ENCODE measurements at regions not wholly inside any gene's neighbourhood (a gene's known extent, or its start where the extent isn't known, plus 50 kb on each side); places are given as distances from the start of the nearest gene placed in this dataset.
A peak's percentile ranks its signal among the peaks of the same experiment; 100 is the strongest.

DNA sequence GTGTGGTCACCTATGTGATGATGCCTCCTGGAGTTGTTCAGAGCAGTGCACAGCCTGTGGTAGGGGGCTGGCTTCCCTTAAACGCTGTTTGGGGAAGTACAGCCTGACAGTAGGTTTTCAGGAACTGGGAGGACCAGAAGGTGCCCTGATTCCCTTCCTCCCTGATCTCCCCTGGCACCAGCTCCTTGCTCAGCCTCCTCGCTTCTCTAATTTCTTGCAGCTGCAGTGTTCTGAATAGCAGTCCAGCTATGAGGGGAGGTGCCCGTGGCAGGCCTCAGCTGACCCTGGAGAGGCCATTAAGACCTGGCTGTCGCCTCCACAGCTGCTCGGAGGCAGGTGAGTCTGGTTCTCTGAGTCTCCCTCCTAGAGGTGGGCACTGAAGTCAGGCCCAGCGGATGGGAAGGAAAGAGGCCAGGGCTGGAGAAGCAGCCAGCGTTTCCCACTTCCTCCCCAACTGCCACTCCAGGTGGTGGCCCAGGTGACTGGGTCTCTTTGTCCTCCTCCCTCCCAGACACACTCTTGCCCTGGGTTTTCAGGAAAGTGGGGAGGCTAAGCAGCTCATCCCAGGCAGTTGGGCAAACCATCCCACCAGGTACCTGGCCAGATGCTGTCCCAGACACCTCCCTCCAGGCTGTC, 52.0 kb upstream of the RPL11 start:
- Histone ChIP-seq H3K9me3 (ENCODE audit: control insufficient read depth in 1 of 2, low read length in 2 of 2) (no peaks in the 10 kb centered on the region), H3K4me1 (ENCODE audit: control insufficient read depth in 1 of 2, insufficient read depth in 2 of 2, low read length in 2 of 2) (peaks cover 0 to 2% of the 10 kb centered on the region in 2 donors), H3K27me3 (ENCODE audit: low read depth, low read length) (no peaks in the 10 kb centered on the region), H3K4me3 (ENCODE audit: low read depth in 1 of 2, low read length in 2 of 2) (no peak overlapping the region), H3K27ac (ENCODE audit: low read length) (no peak overlapping the region), H3K36me3 (ENCODE audit: control insufficient read depth in 1 of 2, insufficient read depth in 2 of 2, low read length in 2 of 2) (no peaks in the 10 kb centered on the region)

DNA sequence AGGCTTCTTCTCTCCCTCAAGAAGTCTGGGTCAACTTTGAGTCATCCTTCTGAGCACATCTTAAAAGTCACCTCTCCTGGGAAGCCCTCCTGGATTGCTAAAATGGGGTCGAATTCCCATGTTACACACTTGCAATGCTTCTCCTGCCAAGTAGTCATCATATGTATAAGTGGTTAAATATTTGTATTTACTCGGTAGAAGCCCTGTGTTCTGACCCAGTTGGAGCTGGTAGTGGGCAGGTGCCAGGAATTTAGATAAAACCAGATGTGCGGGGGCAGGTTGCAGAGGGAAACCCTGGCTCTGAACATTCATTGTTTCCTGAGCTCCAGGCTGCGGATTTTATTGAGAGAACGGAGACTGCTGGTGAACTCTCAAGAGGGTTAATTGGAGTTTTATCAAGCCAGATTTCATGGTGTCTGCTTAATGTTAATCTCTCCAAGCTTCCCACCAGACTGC, 52.8 kb upstream of the RPL11 start:
- Histone ChIP-seq H3K9me3 (ENCODE audit: control insufficient read depth in 1 of 2, low read length in 2 of 2) (no peaks in the 10 kb centered on the region), H3K4me1 (ENCODE audit: control insufficient read depth in 1 of 2, insufficient read depth in 2 of 2, low read length in 2 of 2) (peaks cover 0 to 3% of the 10 kb centered on the region in 2 donors), H3K27me3 (ENCODE audit: low read depth, low read length) (no peaks in the 10 kb centered on the region), H3K36me3 (ENCODE audit: control insufficient read depth in 1 of 2, insufficient read depth in 2 of 2, low read length in 2 of 2) (no peaks in the 10 kb centered on the region), H3K4me3 (ENCODE audit: low read depth in 1 of 2, low read length in 2 of 2) (no peak overlapping the region), H3K27ac (ENCODE audit: low read length) (no peak overlapping the region)

GRCh38 chr1:23638188-23638619, 53.4 kb upstream of the RPL11 start:
- Histone ChIP-seq H3K9me3 (ENCODE audit: control insufficient read depth in 1 of 2, low read length in 2 of 2) (no peaks in the 10 kb centered on the region), H3K27me3 (ENCODE audit: low read depth, low read length) (no peaks in the 10 kb centered on the region), H3K27ac (ENCODE audit: low read length) (no peak overlapping the region), H3K4me3 (ENCODE audit: low read depth in 1 of 2, low read length in 2 of 2) (no peak overlapping the region), H3K36me3 (ENCODE audit: control insufficient read depth in 1 of 2, insufficient read depth in 2 of 2, low read length in 2 of 2) (no peaks in the 10 kb centered on the region), H3K4me1 (ENCODE audit: control insufficient read depth in 1 of 2, insufficient read depth in 2 of 2, low read length in 2 of 2) (peaks cover 0 to 3% of the 10 kb centered on the region in 2 donors)

DNA sequence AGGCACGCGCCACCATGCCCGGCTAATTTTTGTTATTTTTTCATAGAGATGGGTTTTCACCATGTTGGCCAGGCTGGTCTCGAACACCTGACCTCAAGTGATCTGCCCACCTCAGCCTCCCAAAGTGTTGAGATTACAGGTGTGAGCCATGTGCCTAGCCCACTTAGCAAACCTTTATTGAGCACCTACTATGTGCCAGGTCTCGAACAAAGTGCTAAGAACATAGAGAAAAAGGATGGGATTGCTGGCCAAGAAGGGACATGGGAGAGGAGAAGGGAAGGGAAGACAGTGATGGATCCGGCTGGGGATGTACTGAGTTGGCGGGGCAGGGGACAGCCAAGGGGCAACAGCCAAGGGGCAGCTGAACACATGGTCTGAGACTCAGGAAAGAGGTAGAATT, 55.6 kb upstream of the RPL11 start:
- no peak overlapping the region for H3K27ac ChIP-seq (ENCODE audit: low read length)
- H3K36me3 ChIP-seq (ENCODE audit: control insufficient read depth in 1 of 2, insufficient read depth in 2 of 2, low read length in 2 of 2), result no peaks in the 10 kb centered on the region
- H3K9me3 ChIP-seq (ENCODE audit: control insufficient read depth in 1 of 2, low read length in 2 of 2), result no peaks in the 10 kb centered on the region
- peaks cover 0 to 3% of the 10 kb centered on the region in 2 donors for H3K4me1 ChIP-seq (ENCODE audit: control insufficient read depth in 1 of 2, insufficient read depth in 2 of 2, low read length in 2 of 2)
- no peak overlapping the region for H3K4me3 ChIP-seq (ENCODE audit: low read depth in 1 of 2, low read length in 2 of 2)
- H3K27me3 ChIP-seq (ENCODE audit: low read depth, low read length), result no peaks in the 10 kb centered on the region

GRCh38 chr1:23634840-23635651, 56.6 kb upstream of the RPL11 start:
- Histone ChIP-seq H3K4me1 (ENCODE audit: control insufficient read depth in 1 of 2, insufficient read depth in 2 of 2, low read length in 2 of 2) (peaks cover 0 to 3% of the 10 kb centered on the region in 2 donors), H3K27me3 (ENCODE audit: low read depth, low read length) (no peaks in the 10 kb centered on the region), H3K36me3 (ENCODE audit: control insufficient read depth in 1 of 2, insufficient read depth in 2 of 2, low read length in 2 of 2) (no peaks in the 10 kb centered on the region), H3K4me3 (ENCODE audit: low read depth in 1 of 2, low read length in 2 of 2) (peak overlapping the region; percentile 52 to 81), H3K27ac (ENCODE audit: low read length) (peak overlapping the region; percentile 84), H3K9me3 (ENCODE audit: control insufficient read depth in 1 of 2, low read length in 2 of 2) (no peaks in the 10 kb centered on the region)

DNA sequence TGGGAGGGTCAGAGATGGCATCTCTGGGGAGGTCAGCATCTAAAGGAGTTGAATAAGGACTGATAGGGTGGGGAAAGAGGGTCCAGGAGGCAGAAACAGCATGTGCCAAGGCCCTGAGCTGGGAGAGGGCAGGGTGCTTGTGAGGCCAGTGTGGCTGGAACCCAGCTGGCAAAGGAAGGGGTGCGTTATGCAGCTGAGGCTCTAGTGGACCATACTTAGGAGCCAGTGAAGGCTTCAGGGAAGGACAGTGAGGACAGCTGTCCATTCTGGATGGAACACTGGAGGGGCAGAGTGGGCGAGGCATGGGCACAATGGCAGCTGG, 57.1 kb upstream of the RPL11 start:
- Histone ChIP-seq H3K9me3 (ENCODE audit: control insufficient read depth in 1 of 2, low read length in 2 of 2) (no peaks in the 10 kb centered on the region), H3K4me1 (ENCODE audit: control insufficient read depth in 1 of 2, insufficient read depth in 2 of 2, low read length in 2 of 2) (peaks cover 0 to 3% of the 10 kb centered on the region in 2 donors), H3K4me3 (ENCODE audit: low read depth in 1 of 2, low read length in 2 of 2) (no peak overlapping the region), H3K36me3 (ENCODE audit: control insufficient read depth in 1 of 2, insufficient read depth in 2 of 2, low read length in 2 of 2) (no peaks in the 10 kb centered on the region), H3K27ac (ENCODE audit: low read length) (no peak overlapping the region), H3K27me3 (ENCODE audit: low read depth, low read length) (no peaks in the 10 kb centered on the region)

GRCh38 chr1:23632479-23633160, 59.0 kb upstream of the RPL11 start:
- Histone ChIP-seq H3K27me3 (ENCODE audit: low read depth, low read length) (no peaks in the 10 kb centered on the region), H3K9me3 (ENCODE audit: control insufficient read depth in 1 of 2, low read length in 2 of 2) (no peaks in the 10 kb centered on the region), H3K36me3 (ENCODE audit: control insufficient read depth in 1 of 2, insufficient read depth in 2 of 2, low read length in 2 of 2) (no peaks in the 10 kb centered on the region), H3K27ac (ENCODE audit: low read length) (no peak overlapping the region), H3K4me3 (ENCODE audit: low read depth in 1 of 2, low read length in 2 of 2) (no peak overlapping the region), H3K4me1 (ENCODE audit: control insufficient read depth in 1 of 2, insufficient read depth in 2 of 2, low read length in 2 of 2) (peaks cover 0 to 3% of the 10 kb centered on the region in 2 donors)

DNA sequence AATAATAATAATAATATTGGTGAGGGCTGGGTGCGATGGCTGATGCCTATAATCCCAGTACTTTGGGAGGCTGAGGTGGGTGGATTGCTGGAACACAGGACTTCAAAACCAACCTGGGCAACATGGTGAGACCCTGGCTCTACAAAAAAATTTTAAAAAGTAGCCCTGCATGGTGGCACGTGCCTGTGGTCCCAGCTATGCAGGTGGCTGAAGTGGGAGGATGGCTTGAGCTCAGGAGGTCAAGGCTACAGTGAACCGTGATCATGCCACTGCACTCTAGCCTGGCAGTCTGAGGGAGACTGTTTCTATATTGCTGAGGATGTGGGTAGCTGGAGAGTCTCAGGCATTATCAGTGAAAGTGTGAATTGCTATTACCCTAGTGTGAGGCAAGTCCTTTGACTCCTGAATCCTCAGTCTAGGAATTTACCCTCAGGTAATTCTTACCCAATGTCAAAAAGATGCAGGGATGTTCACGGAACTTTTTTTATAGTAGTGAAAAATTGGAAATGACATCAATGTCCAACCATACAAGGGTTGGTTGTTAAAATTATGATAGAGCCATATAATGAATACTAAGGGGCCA, 61.8 kb upstream of the RPL11 start:
- H3K27me3 ChIP-seq (ENCODE audit: low read depth, low read length), result no peaks in the 10 kb centered on the region
- H3K9me3 ChIP-seq (ENCODE audit: control insufficient read depth in 1 of 2, low read length in 2 of 2), result no peaks in the 10 kb centered on the region
- no peak overlapping the region for H3K4me3 ChIP-seq (ENCODE audit: low read depth in 1 of 2, low read length in 2 of 2)
- no peaks in the 10 kb centered on the region for H3K36me3 ChIP-seq (ENCODE audit: control insufficient read depth in 1 of 2, insufficient read depth in 2 of 2, low read length in 2 of 2)
- no peak overlapping the region for H3K27ac ChIP-seq (ENCODE audit: low read length)
- H3K4me1 ChIP-seq (ENCODE audit: control insufficient read depth in 1 of 2, insufficient read depth in 2 of 2, low read length in 2 of 2), result peaks cover 0 to 3% of the 10 kb centered on the region in 2 donors

GRCh38 chr1:23628951-23629387, 62.6 kb upstream of the RPL11 start:
- no peaks in the 10 kb centered on the region for H3K9me3 ChIP-seq (ENCODE audit: control insufficient read depth in 1 of 2, low read length in 2 of 2)

GRCh38 chr1:23627069-23627735, 64.4 kb upstream of the RPL11 start:
- H3K9me3 ChIP-seq (ENCODE audit: control insufficient read depth in 1 of 2, low read length in 2 of 2), result no peaks in the 10 kb centered on the region
- no peaks in the 10 kb centered on the region for H3K36me3 ChIP-seq (ENCODE audit: control insufficient read depth in 1 of 2, insufficient read depth in 2 of 2, low read length in 2 of 2)
- no peak overlapping the region for H3K27ac ChIP-seq (ENCODE audit: low read length)
- H3K4me1 ChIP-seq (ENCODE audit: control insufficient read depth in 1 of 2, insufficient read depth in 2 of 2, low read length in 2 of 2), result no peaks in the 10 kb centered on the region
- no peak overlapping the region for H3K4me3 ChIP-seq (ENCODE audit: low read depth in 1 of 2, low read length in 2 of 2)
- H3K27me3 ChIP-seq (ENCODE audit: low read depth, low read length), result no peaks in the 10 kb centered on the region

More at GRCh38 chr1:23628951-23629387, 62.6 kb upstream of the RPL11 start:
- Histone ChIP-seq H3K36me3 (ENCODE audit: control insufficient read depth in 1 of 2, insufficient read depth in 2 of 2, low read length in 2 of 2) (no peaks in the 10 kb centered on the region), H3K27me3 (ENCODE audit: low read depth, low read length) (no peaks in the 10 kb centered on the region), H3K4me3 (ENCODE audit: low read depth in 1 of 2, low read length in 2 of 2) (no peak overlapping the region), H3K4me1 (ENCODE audit: control insufficient read depth in 1 of 2, insufficient read depth in 2 of 2, low read length in 2 of 2) (no peaks in the 10 kb centered on the region), H3K27ac (ENCODE audit: low read length) (no peak overlapping the region)

Measured in muscle layer of duodenum (tissue), 2 donors.